DMS114 treated with DMSO at 0.1 percent for 48 hours (cell line): ENCODE measurements at regions not wholly inside any gene's neighbourhood (a gene's known extent, or its start where the extent isn't known, plus 50 kb on each side); places are given as distances from the start of the nearest gene placed in this dataset.
"Not testable (repeated sequence)": the region's sequence is repeated elsewhere in the genome, so short reads cannot be mapped to it uniquely, and the experiment has no call there.

Source experiments
- DNase-seq: peaks from one replicate; lab custom pipeline; 2025; ENCODE audit not compliant: unreplicated experiment; lab: John Stamatoyannopoulos, UW

GRCh38 chr12:66774929-66775328 is 96.1 kb upstream of the GRIP1 start:
- DNase-seq, result no peak

DNA sequence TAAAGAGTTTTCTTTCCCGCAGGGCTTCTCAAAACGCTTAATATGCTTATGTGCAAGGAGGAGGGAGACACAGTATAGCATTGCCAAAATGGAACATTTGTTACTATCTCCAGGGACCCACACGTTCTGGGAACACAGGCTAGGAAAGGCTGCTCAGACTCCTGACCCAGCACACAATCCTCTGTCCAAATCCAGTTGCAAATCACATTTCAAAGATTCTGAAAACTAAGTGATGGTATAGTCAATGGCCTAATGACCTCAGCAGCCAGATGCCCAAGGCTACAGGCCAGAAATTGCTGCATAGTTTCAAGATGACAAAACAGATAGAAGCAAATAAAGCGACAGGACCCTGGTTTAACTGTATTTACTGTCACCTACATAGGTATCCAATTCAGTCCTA is 97.0 kb upstream of the GRIP1 start:
- DNase-seq, result no peak

- DNase-seq, result no peak
Measured at GRCh38 chr12:66776974-66777373, 98.1 kb upstream of the GRIP1 start.

DNA sequence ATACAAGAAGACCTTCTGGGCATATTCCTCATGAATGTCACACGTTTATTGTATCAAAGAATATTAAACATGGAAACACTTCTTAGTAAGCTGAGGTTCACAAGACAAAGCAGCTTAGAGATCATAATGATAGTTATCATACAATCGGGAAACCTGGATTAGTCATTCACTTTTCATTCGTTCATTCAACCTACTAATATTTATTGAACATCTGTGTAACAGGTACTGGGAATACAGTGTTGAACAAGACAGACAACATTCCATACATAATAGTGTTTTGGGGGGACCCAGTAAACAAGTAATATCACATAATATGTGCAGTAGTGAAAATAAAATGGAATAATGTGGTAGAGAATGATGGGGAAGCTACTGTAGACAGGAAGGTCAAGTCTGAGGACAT is 100.6 kb upstream of the GRIP1 start:
- no peak for DNase-seq

GRCh38 chr12:66786531-66787308 is 107.8 kb upstream of the GRIP1 start:
- DNase-seq, result no peak

GRCh38 chr12:66799551-66799950 is 120.7 kb upstream of the GRIP1 start:
- no peak for DNase-seq

GRCh38 chr12:66800046-66800445 is 121.2 kb upstream of the GRIP1 start:
- DNase-seq, result no peak

DNA sequence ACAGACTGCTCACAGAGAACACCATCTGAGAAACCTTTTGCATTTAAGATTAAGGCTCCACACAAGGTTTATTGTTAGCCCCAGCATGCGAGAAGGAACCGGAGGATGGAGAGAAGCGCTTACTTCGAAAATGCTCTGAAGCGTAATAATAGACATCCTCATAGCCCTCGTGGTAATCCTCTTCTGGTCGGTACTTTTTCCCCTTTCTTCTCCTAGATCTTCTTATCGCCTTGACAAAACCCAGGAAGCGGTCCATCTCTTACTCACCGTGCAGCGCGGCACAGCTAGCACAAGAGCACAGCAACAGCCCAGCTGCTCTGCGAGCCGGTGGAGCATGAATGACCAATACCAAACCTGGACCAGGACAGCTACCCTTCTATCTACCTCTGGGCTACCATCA is 125.1 kb upstream of the GRIP1 start:
- DNase-seq, result no peak

GRCh38 chr12:66804563-66804974 is 125.7 kb upstream of the GRIP1 start:
- no peak for DNase-seq

DNA sequence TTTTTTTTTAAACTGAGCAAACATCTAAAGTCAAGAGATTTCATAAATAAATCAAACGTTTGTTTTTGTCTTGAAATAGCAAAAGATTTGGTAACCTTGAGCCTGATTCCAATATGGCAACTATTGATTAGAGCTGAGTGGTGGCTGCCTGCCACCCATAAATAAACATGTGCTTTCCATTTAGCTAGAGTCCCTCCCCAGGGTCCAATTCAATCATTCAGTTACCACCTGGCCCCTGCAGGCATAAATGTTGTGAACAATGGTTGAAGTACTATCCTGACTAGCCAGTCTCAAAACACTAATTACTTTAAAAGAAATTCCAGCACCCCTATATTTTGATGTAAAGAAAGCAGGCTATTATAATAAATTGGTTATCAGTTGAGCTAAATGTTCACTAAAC is 129.7 kb upstream of the GRIP1 start:
- no peak for DNase-seq

GRCh38 chr12:66813137-66813892 is 134.4 kb upstream of the GRIP1 start:
- DNase-seq, result no peak

GRCh38 chr12:66819587-66819986 is 140.7 kb upstream of the GRIP1 start:
- DNase-seq, result no peak

DNA sequence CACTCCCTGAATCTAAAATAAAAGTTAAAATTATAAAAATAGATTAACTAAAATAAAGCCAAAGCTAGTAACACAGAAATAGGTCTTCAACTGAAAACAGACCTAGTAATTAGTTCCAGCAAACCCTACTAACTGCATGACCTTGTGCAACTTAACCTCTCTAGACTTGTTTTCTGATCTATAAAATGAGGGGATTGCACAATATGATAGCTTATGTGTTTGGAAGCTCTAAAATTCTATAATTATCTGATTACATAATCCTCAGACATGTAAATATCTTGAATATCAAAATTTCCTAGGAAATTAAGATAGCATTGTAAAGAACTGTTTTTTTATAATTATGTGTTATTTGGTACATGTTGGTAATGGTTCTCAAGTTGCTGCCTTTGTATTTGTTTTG is 144.1 kb upstream of the GRIP1 start:
- no peak for DNase-seq

GRCh38 chr12:66823857-66824570 is 145.1 kb upstream of the GRIP1 start:
- no peak for DNase-seq

- not testable (repeated sequence) for DNase-seq
Measured at GRCh38 chr12:66825921-66826320, 147.0 kb upstream of the GRIP1 start.

- no peak for DNase-seq
Measured at GRCh38 chr12:66829660-66830325, 150.9 kb upstream of the GRIP1 start.

- no peak for DNase-seq
Measured at GRCh38 chr12:66831495-66831894, 152.6 kb upstream of the GRIP1 start.

GRCh38 chr12:66832997-66833396 is 154.1 kb upstream of the GRIP1 start:
- DNase-seq, result no peak

DNA sequence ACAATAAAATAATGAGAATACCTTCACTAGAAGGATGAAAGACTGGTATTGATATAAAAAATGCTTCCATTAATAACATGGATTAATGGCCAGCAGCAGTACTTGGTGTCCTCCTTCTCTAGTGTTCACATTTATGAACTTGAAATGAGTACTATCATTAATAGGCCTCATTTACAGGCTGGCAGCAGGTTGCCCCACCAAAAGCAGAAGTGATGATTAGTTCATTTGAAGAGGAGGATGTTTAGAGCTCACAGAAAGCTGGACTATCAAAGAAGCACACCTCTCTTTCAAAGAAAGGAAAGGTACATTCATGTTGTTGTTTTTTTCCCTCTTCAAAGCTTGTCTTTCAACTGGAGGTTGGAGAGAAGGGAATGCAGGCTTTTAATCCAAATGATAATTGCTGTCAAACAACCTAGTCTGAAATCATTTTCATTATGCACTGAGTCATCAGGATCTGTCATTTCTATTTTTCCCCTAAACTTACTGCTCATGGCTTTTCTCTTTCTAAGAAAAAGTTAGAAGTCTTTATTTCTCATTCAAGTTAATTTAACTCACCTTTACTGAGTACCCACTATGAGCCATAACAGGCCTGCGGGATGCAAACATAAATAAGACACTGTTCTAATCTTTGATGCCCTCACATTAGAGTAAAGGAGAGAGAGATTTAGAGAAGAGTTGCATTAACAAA is 157.9 kb upstream of the GRIP1 start:
- DNase-seq, result no peak

DNA sequence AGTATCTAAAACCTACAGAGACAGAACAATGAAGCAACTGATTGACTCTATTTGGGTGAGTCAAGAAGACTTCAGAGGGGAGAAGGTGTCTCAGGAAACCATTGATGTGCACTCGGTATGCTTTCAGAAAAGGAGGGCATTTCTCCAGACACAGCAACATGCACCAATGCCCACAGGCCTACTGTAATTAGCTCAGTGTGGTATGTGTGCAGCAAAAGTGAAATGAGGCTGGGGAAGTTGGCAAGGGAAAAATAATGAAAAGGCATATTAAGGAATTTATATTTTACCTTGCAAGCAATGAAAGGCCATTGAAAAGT is 158.4 kb upstream of the GRIP1 start:
- DNase-seq, result no peak

- DNase-seq, result no peak
Measured at GRCh38 chr12:66838366-66838765, 159.5 kb upstream of the GRIP1 start.
